Endodermal cell (in vitro differentiated cells): ENCODE measurements at regions not wholly inside any gene's neighbourhood (a gene's known extent, or its start where the extent isn't known, plus 50 kb on each side); places are given as distances from the start of the nearest gene placed in this dataset.

Source experiments
- DNase-seq: peaks from one replicate; pipeline ENCODE4 v3.0.0-alpha.2; 2017
- H3K27ac ChIP-seq: 2 replicates; pipeline ENCODE4 v1.5.1; 2013; ENCODE audit warnings: mild to moderate bottlenecking, low read depth, low read length, moderate library complexity
- H3K27me3 ChIP-seq: 2 replicates; pipeline ENCODE4 v1.6.1; 2013; ENCODE audit warnings: mild to moderate bottlenecking, low read length, moderate library complexity; ENCODE audit not compliant: insufficient read depth, control insufficient read depth, poor library complexity, severe bottlenecking
- H3K36me3 ChIP-seq: 2 replicates; pipeline ENCODE4 v1.7.0; 2013; ENCODE audit warnings: mild to moderate bottlenecking, low read length, moderate library complexity; ENCODE audit not compliant: control insufficient read depth, insufficient read depth
- H3K4me1 ChIP-seq: one replicate; pipeline ENCODE4 v1.7.0; 2013; ENCODE audit warnings: low read length; ENCODE audit not compliant: control insufficient read depth, insufficient read depth
- H3K4me3 ChIP-seq: 2 replicates; pipeline ENCODE4 v1.5.1; 2013; ENCODE audit warnings: mild to moderate bottlenecking, low read length, moderate library complexity
- H3K9ac ChIP-seq: 2 replicates; pipeline ENCODE4 v1.6.1; 2013; ENCODE audit warnings: mild to moderate bottlenecking, low read length, moderate library complexity; ENCODE audit not compliant: poor library complexity, severe bottlenecking; ENCODE audit errors: extremely low read depth
- H3K9me3 ChIP-seq: 2 replicates; pipeline ENCODE4 v1.6.1; 2013; ENCODE audit warnings: mild to moderate bottlenecking, low read length, moderate library complexity; ENCODE audit not compliant: control insufficient read depth
- H3K27ac Mint-ChIP-seq: 2 replicates; pipeline ENCODE4 v1.8.0; 2020; ENCODE audit warnings: mixed read lengths
- H3K27me3 Mint-ChIP-seq: 2 replicates; pipeline ENCODE4 v1.8.0; 2021; ENCODE audit warnings: mild to moderate bottlenecking, mixed read lengths; ENCODE audit not compliant: insufficient read depth
- H3K36me3 Mint-ChIP-seq: 2 replicates; pipeline ENCODE4 v1.8.0; 2020; ENCODE audit warnings: low read depth, mixed read lengths
- H3K4me1 Mint-ChIP-seq: 2 replicates; pipeline ENCODE4 v1.8.0; 2020; ENCODE audit warnings: mixed read lengths
- H3K4me3 Mint-ChIP-seq: 2 replicates; pipeline ENCODE4 v1.8.0; 2020; ENCODE audit warnings: mild to moderate bottlenecking, moderate library complexity, mixed read lengths
- H3K9me3 Mint-ChIP-seq: 2 replicates; pipeline ENCODE4 v1.8.0; 2020; ENCODE audit warnings: mild to moderate bottlenecking, mixed read lengths
- WGBS, 2 experiments: methylation state at CpG; one replicate each; pipeline versions ENCODE4 v1.1.5 to v1.1.7; 2013; ENCODE audit warnings: missing lambda C conversion rate in 2 of 2, mixed read lengths in 1 of 2; ENCODE audit not compliant: insufficient coverage in 1 of 2, insufficient read length in 1 of 2; 5-methylcytosine and 5-hydroxymethylcytosine counted together
- TF ChIP-seq, protein P1 (sequence below): fragments of 200-600 bp; sonication (generic); conservative IDR thresholded peaks from 2 replicates; pipeline ENCODE4 v1.5.0; 2021; ENCODE audit warnings: antibody characterized with exemption, mild to moderate bottlenecking

- no peaks in the 10 kb centered on the region for H3K36me3 ChIP-seq
- H3K4me3 ChIP-seq, result no peak overlapping the region
- Mint-ChIP-seq H3K9me3 (no peaks in the 10 kb centered on the region), H3K4me3 (no peak overlapping the region), H3K27me3 (no peaks in the 10 kb centered on the region), H3K27ac (no peak overlapping the region), H3K4me1 (no peaks in the 10 kb centered on the region), H3K36me3 (no peaks in the 10 kb centered on the region)
- H3K27me3 ChIP-seq, result no peaks in the 10 kb centered on the region
- TF ChIP-seq, protein P1, sequence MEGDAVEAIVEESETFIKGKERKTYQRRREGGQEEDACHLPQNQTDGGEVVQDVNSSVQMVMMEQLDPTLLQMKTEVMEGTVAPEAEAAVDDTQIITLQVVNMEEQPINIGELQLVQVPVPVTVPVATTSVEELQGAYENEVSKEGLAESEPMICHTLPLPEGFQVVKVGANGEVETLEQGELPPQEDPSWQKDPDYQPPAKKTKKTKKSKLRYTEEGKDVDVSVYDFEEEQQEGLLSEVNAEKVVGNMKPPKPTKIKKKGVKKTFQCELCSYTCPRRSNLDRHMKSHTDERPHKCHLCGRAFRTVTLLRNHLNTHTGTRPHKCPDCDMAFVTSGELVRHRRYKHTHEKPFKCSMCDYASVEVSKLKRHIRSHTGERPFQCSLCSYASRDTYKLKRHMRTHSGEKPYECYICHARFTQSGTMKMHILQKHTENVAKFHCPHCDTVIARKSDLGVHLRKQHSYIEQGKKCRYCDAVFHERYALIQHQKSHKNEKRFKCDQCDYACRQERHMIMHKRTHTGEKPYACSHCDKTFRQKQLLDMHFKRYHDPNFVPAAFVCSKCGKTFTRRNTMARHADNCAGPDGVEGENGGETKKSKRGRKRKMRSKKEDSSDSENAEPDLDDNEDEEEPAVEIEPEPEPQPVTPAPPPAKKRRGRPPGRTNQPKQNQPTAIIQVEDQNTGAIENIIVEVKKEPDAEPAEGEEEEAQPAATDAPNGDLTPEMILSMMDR, result peak; percentile 43
- DNase-seq, result peak; percentile 72
- H3K9me3 ChIP-seq, result no peaks in the 10 kb centered on the region
- no peak overlapping the region for H3K27ac ChIP-seq
- no peak overlapping the region for H3K9ac ChIP-seq
- no peaks in the 10 kb centered on the region for H3K4me1 ChIP-seq
- WGBS, 2 experiments, result 83 to 92% methylated on average over 6 to 18 of the region's 18 CpGs
Observed at GRCh38 chr20:50294164-50295088, 103.8 kb downstream of the CEBPB start.

GRCh38 chr20:50295345-50295744, 104.7 kb downstream of the CEBPB start:
- H3K27ac ChIP-seq, result no peak overlapping the region
- H3K27me3 ChIP-seq, result no peaks in the 10 kb centered on the region
- H3K27ac Mint-ChIP-seq, result no peak overlapping the region
- 91 to 100% methylated on average over 2 to 5 of the region's 5 CpGs for WGBS, 2 experiments
- no peaks in the 10 kb centered on the region for H3K4me1 Mint-ChIP-seq
- H3K4me3 Mint-ChIP-seq, result no peak overlapping the region
- H3K36me3 Mint-ChIP-seq, result no peaks in the 10 kb centered on the region
- no peaks in the 10 kb centered on the region for H3K9me3 Mint-ChIP-seq
- no peak for DNase-seq
- no peak overlapping the region for H3K4me3 ChIP-seq
- no peaks in the 10 kb centered on the region for H3K4me1 ChIP-seq
- peaks cover 2% of the 10 kb centered on the region for H3K27me3 Mint-ChIP-seq
- H3K9me3 ChIP-seq, result no peaks in the 10 kb centered on the region
- no peak overlapping the region for H3K9ac ChIP-seq
- H3K36me3 ChIP-seq, result no peaks in the 10 kb centered on the region
- TF ChIP-seq, protein P1, result no peak

GRCh38 chr20:50295762-50296449, 105.3 kb downstream of the CEBPB start:
- Histone ChIP-seq H3K36me3 (no peaks in the 10 kb centered on the region), H3K9ac (no peak overlapping the region), H3K27ac (no peak overlapping the region), H3K4me1 (no peaks in the 10 kb centered on the region), H3K27me3 (no peaks in the 10 kb centered on the region), H3K9me3 (no peaks in the 10 kb centered on the region), H3K4me3 (no peak overlapping the region)
- Mint-ChIP-seq H3K4me1 (no peaks in the 10 kb centered on the region), H3K27me3 (peaks cover 2% of the 10 kb centered on the region), H3K4me3 (no peak overlapping the region), H3K9me3 (no peaks in the 10 kb centered on the region), H3K27ac (peak overlapping the region; percentile 22), H3K36me3 (no peaks in the 10 kb centered on the region)
- 90 to 94% methylated on average over 10 to 20 of the region's 20 CpGs for WGBS, 2 experiments
- DNase-seq, result no peak
- TF ChIP-seq, protein P1, result no peak
